Skeletal muscle satellite cell (primary cell): ENCODE measurements at regions not wholly inside any gene's neighbourhood (a gene's known extent, or its start where the extent isn't known, plus 50 kb on each side); places are given as distances from the start of the nearest gene placed in this dataset.
"Not testable (repeated sequence)": the region's sequence is repeated elsewhere in the genome, so short reads cannot be mapped to it uniquely, and the experiment has no call there.

Experiments used
- H3K27me3 ChIP-seq: 2 replicates; pipeline ENCODE4 v1.7.0; 2013; ENCODE audit warnings: low read length; ENCODE audit not compliant: control insufficient read depth, insufficient read depth
- H3K36me3 ChIP-seq: 2 replicates; pipeline ENCODE4 v1.7.0; 2013; ENCODE audit warnings: mild to moderate bottlenecking, control low read depth, low read length; ENCODE audit not compliant: insufficient read depth
- H3K4me1 ChIP-seq: 2 replicates; pipeline ENCODE4 v1.7.0; 2013; ENCODE audit warnings: low read length; ENCODE audit not compliant: control insufficient read depth, insufficient read depth
- H3K4me2 ChIP-seq: 2 replicates; pipeline ENCODE4 v1.7.0; 2013; ENCODE audit warnings: mild to moderate bottlenecking, low read length
- H3K4me3 ChIP-seq: 2 replicates; pipeline ENCODE4 v1.7.0; 2013; ENCODE audit warnings: low read length
- H3K9ac ChIP-seq: 2 replicates; pipeline ENCODE4 v1.7.0; 2013; ENCODE audit warnings: mild to moderate bottlenecking, low read depth, low read length, moderate library complexity
- H3K9me3 ChIP-seq: replicated peaks from 2 replicates; pipeline ENCODE4 v1.7.0; 2013; ENCODE audit warnings: mild to moderate bottlenecking, control low read depth, low read length

- Histone ChIP-seq H3K4me3 (no peak overlapping the region), H3K9me3 (no peaks in the 10 kb centered on the region), H3K4me1 (no peaks in the 10 kb centered on the region), H3K27me3 (peaks cover 32% of the 10 kb centered on the region), H3K36me3 (no peaks in the 10 kb centered on the region), H3K9ac (no peak overlapping the region), H3K4me2 (no peak overlapping the region)
These were observed 151.8 kb downstream of the RHOU start for GRCh38 chr1:228887101-228887500.

- Histone ChIP-seq H3K36me3 (no peaks in the 10 kb centered on the region), H3K4me2 (no peak overlapping the region), H3K4me1 (no peaks in the 10 kb centered on the region), H3K4me3 (no peak overlapping the region), H3K9ac (no peak overlapping the region), H3K9me3 (no peaks in the 10 kb centered on the region), H3K27me3 (peaks cover 27% of the 10 kb centered on the region)
These were observed 152.7 kb downstream of the RHOU start for GRCh38 chr1:228887960-228888359.

- Histone ChIP-seq H3K36me3 (no peaks in the 10 kb centered on the region), H3K4me3 (no peak overlapping the region), H3K9ac (no peak overlapping the region), H3K4me1 (no peaks in the 10 kb centered on the region), H3K9me3 (no peaks in the 10 kb centered on the region), H3K27me3 (peaks cover 29% of the 10 kb centered on the region), H3K4me2 (no peak overlapping the region)
These were observed 154.0 kb downstream of the RHOU start for GRCh38 chr1:228889289-228889688.

GRCh38 chr1:228891272-228892034 lies 156.2 kb downstream of the RHOU start:
- Histone ChIP-seq H3K9ac (no peak overlapping the region), H3K36me3 (no peaks in the 10 kb centered on the region), H3K4me1 (no peaks in the 10 kb centered on the region), H3K27me3 (peaks cover 27% of the 10 kb centered on the region), H3K4me3 (no peak overlapping the region), H3K4me2 (no peak overlapping the region), H3K9me3 (no peaks in the 10 kb centered on the region)

GRCh38 chr1:228892200-228892599 lies 156.9 kb downstream of the RHOU start:
- not testable (repeated sequence) for H3K4me2 ChIP-seq

GRCh38 chr1:228894442-228894989 lies 159.2 kb downstream of the RHOU start:
- H3K27me3 ChIP-seq: peaks cover 42% of the 10 kb centered on the region
- H3K36me3 ChIP-seq: no peaks in the 10 kb centered on the region
- no peak overlapping the region for H3K4me2 ChIP-seq
- no peak overlapping the region for H3K4me3 ChIP-seq
- no peak overlapping the region for H3K9ac ChIP-seq
- H3K4me1 ChIP-seq: no peaks in the 10 kb centered on the region
- H3K9me3 ChIP-seq: no peaks in the 10 kb centered on the region

More at GRCh38 chr1:228892200-228892599, 156.9 kb downstream of the RHOU start:
- H3K4me3 ChIP-seq, H3K36me3 ChIP-seq, H3K4me1 ChIP-seq, H3K9me3 ChIP-seq, H3K9ac ChIP-seq: not testable (repeated sequence)
- peaks cover 33% of the 10 kb centered on the region for H3K27me3 ChIP-seq

- H3K4me1 ChIP-seq: peaks cover 6% of the 10 kb centered on the region
- no peak overlapping the region for H3K4me3 ChIP-seq
- no peak overlapping the region for H3K9ac ChIP-seq
- peaks cover 62% of the 10 kb centered on the region for H3K27me3 ChIP-seq
- no peaks in the 10 kb centered on the region for H3K36me3 ChIP-seq
- no peak overlapping the region for H3K4me2 ChIP-seq
- no peaks in the 10 kb centered on the region for H3K9me3 ChIP-seq
These were observed 162.6 kb downstream of the RHOU start for GRCh38 chr1:228897901-228898300.

GRCh38 chr1:228898582-228898992 lies 163.3 kb downstream of the RHOU start:
- Histone ChIP-seq H3K4me1 (peaks cover 12% of the 10 kb centered on the region), H3K4me2 (no peak overlapping the region), H3K36me3 (no peaks in the 10 kb centered on the region), H3K4me3 (no peak overlapping the region), H3K27me3 (peaks cover 62% of the 10 kb centered on the region), H3K9me3 (no peaks in the 10 kb centered on the region), H3K9ac (no peak overlapping the region)

- no peak overlapping the region for H3K4me3 ChIP-seq
- no peak overlapping the region for H3K4me2 ChIP-seq
- H3K9ac ChIP-seq: no peak overlapping the region
- no peaks in the 10 kb centered on the region for H3K36me3 ChIP-seq
- peaks cover 16% of the 10 kb centered on the region for H3K4me1 ChIP-seq
- H3K27me3 ChIP-seq: peaks cover 59% of the 10 kb centered on the region
- no peaks in the 10 kb centered on the region for H3K9me3 ChIP-seq
These were observed 164.2 kb downstream of the RHOU start for GRCh38 chr1:228899421-228899956.

- Histone ChIP-seq H3K9me3 (no peaks in the 10 kb centered on the region), H3K4me3 (no peak overlapping the region), H3K27me3 (peaks cover 63% of the 10 kb centered on the region), H3K9ac (no peak overlapping the region), H3K36me3 (no peaks in the 10 kb centered on the region), H3K4me1 (peaks cover 16% of the 10 kb centered on the region), H3K4me2 (no peak overlapping the region)
These were observed 165.0 kb downstream of the RHOU start for GRCh38 chr1:228900099-228900885.

GRCh38 chr1:228900886-228901392 lies 165.7 kb downstream of the RHOU start:
- Histone ChIP-seq H3K27me3 (peaks cover 68% of the 10 kb centered on the region), H3K36me3 (no peaks in the 10 kb centered on the region)

More at GRCh38 chr1:228900886-228901392, 165.7 kb downstream of the RHOU start:
- Histone ChIP-seq H3K9me3 (no peaks in the 10 kb centered on the region), H3K4me3 (no peak overlapping the region), H3K4me2 (no peak overlapping the region), H3K4me1 (peaks cover 16% of the 10 kb centered on the region), H3K9ac (no peak overlapping the region)
